ENCODE measurements at regions not wholly inside any gene's neighbourhood (a gene's known extent, or its start where the extent isn't known, plus 50 kb on each side); places are given as distances from the start of the nearest gene placed in this dataset.
"Not testable (repeated sequence)": the region's sequence is repeated elsewhere in the genome, so short reads cannot be mapped to it uniquely, and the experiment has no call there.

DNA sequence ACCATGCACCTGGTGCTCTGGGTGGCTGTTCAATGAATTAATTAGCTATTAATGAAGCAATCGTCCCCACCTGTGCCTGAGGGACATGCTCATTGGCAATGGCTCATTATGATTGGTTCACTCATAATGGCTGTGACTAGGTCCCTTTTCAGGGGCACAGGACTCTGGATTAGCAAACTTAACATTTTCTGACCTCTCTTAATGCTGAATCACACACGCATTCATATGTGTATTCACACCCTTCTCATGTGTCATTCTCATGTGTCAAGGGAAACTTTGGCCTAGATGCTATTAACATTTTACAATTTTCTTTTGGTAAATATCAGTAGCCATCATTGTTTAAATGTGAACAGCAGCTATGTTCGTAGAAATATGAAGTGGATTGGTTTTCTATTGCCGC lies 98.9 kb upstream of the PMAIP1 start:
- no peak for DNase-seq (ENCODE audit: low spot score)

DNA sequence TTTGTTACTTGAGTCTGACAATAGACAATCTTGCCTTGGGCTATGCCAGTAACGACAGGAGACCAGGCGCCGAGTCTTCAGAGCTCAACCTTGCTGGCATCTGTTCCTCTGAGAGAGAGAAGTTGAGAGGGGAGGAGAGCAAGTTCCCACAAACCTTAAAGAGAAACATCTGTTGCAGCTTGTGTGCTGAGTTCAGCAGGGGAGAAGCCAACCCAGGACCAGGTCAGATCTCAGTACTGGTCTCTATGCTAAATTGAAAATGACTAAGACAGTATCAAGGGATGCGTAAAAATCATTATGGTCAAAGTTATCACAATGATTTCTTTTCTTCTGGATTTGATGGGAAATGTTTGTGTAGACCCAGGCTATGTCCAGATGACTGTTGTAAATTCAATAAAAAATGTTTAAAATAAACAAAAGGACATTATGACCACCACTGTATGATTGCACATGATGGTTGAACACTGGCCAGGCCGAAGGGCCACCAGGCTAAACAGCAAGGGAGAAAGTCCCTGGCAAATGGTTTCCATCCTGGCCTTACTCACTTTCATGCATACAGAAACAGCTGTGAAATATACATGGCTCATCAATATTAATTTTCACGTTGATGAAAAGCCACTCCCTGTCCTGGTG lies 100.3 kb upstream of the PMAIP1 start:
- no peak for DNase-seq (ENCODE audit: low spot score)

DNA sequence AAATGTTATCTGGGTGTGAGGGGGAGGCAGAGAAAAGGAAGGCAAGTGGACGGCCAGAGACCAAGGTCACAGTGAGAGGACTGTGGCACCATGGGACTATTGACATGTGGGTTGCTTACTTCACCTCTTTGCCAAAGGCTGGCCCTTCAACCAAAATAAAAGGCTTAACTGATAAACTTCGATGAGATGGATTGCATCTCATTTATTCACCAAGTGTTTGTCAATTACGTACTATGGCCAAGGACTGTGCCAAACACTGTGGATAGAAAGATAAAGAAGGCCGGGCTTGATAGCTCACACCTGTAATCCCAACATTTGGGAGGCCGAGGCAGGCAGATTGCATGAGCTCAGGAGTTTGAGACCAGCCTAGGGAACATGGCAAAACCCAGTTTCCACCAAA lies 98.7 kb upstream of the CCBE1 start:
- no peak for DNase-seq (ENCODE audit: low spot score)

DNA sequence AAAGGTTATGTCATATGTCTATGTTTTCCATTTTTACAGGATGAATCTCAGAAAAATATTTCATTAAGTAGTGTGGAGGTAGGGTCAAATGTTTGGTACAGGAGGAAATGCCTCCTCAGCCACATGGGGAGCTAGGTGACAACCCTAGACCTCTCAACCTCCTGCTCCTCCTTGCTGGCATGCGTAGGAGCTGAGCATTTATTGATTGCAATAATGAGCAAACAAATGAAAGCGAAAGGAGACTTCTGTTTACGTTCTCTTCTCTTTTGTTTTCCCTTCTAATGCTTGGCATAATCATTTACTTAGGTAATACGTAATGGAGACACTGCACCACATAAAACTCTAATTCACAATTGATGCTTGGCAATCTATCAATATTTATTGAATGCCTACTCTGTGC lies 95.1 kb upstream of the CCBE1 start:
- DNase-seq (ENCODE audit: low spot score) = no peak

DNA sequence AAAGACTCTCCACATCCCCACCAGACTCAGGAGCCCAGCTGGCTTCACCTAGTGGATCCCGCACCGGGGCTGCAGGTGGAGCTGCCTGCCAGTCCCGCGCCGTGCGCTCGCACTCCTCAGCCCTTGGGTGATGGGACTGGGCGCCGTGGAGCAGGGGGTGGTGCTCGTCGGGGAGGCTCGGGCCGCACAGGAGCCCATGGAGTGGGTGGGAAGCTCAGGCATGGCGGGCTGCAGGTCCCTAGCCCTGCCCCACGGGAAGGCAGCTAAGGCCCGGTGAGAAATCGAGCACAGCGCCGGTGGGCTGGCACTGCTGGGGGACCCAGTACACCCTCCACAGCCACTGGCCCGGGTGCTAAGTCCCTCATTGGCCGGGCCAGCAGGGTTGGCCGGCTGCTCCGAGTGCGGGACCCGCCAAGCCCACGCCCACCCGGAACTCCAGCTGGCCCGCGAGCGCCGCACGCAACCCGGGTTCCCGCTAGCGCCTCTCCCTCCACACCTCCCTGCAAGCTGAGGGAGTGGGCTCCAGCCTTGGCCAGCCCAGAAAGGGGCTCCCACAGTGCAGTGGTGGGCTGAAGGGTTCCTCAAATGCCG lies 93.2 kb upstream of the CCBE1 start:
- not testable (repeated sequence) for DNase-seq (ENCODE audit: low spot score)

DNA sequence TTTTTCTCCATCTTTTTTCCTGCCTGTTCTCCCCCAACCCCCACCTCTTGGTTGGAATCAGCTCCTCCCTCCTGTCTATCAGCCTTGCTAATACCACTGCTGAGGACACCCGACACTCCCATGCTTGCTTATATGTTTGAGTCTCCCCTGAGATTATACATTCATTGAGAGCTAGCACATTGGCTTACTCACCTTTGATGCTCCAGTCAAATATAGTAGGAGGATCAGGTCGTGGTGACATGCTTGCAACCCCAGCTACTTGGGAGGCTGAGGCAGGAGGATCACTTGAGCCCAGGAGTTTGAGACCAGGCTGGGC lies 91.5 kb upstream of the CCBE1 start:
- DNase-seq (ENCODE audit: low spot score) = no peak

DNA sequence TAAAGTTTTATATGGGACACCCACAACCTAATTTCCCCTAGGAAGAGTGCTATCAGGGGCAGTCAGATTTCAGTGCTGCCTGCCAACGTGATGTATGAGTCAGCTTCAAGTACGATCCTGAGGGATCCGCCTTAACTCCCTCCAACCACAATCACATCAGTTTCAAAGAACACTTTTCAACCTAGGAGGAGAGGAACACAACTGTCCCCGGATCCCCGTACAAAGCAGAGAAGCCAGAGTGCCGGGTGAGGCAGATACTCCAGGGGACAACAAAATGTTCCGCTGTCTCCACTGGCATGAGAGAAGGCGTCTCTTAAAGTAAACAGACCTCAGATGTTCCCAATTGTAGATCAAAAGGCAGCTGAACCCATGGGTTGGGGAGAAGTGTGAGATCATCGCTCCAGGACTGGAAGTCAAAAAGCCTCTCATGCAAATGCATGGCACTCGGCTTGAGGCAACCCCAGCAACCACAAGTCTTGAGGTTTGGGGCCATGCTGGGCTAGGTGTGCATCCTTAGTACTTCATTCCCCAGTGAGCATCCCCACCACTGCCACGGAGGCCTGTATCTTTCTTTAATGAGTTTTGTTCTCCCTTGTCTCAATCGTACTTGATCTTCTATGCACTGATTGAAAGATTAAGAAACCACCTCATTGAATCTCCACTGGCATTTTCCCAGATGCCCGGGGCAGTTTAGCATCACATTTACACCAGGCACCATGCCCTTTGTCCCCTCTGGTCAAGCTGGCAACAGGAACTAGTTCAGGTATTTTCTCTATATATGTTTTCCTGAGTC lies 91.0 kb upstream of the CCBE1 start:
- DNase-seq (ENCODE audit: low spot score) = no peak

DNA sequence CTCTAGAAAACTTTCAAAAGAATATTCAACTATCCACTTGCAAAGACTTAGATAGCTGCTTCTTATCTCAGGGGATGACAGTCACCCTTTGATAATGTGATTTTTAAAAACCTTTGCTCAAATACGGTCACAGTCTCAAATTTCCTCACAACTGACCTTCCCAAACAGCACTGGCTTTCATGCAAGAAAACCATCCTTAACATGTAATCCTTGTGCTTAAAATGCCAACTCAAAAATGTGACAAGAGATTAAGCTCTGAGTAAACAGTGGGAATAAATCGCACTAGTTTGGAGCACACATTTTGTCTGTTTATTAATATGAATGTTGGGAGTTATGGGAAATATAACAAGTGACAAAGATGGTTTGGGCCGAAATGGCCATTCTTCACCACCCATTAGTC lies 87.5 kb upstream of the CCBE1 start:
- no peak for DNase-seq (ENCODE audit: low spot score)

DNA sequence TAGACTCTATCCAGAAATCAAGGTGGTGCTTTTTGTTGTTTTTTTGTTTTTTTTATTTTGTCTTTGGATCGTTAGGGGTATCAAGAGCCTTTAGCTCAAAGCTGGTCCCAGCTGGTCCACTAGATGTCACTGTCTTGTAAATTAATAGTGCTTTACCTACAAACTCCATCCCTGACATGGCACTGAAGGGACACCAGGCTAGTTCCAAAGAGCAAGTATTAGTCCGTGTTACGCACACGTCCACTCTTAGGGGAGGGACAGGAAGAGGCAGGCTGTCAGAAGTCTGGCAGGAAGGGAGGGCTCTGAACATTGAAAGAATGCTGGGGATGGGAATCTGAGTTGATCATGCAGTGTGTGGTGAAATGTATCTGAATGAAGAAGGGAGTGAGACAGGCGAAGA lies 85.9 kb upstream of the CCBE1 start:
- peak; percentile 15 for DNase-seq (ENCODE audit: low spot score)

DNA sequence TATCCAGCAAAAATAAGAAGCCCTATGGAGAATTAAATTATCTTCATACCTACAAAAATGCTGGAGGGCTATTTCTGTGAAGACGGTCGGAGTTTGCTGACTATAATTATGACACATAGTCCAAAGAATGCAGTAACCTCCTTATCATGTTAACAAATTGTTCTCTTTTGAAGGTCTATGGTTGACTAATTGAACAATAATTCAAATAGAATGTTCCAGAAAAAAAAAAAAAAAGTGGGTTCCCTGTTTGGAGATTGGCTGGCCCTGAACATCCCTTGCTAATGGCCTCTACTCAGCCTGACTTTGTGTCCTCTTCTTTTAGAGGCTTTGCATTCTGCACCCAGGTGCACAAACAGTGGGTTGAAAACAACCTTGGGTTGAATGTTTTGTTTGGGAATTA lies 82.8 kb upstream of the CCBE1 start:
- DNase-seq (ENCODE audit: low spot score) = no peak

DNA sequence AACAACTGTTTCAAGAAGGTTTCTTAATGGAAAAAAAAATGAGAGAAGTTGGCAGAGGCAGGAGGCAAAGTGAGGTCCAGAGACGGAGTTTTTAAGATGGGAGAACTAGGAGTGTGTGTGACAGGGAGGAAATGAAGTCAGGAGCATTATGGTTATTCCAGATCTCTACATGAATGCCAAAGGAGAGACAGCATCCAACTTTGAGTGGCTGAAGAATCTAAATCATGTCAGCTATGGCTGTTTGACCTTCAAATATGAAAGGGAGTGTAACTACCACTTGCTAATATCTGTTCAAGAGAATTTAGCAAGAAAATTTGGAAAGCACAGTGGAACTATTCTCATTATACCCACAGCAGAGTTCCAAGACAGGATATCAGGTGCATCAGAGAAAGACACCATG lies 81.2 kb upstream of the CCBE1 start:
- DNase-seq (ENCODE audit: low spot score) = no peak

DNA sequence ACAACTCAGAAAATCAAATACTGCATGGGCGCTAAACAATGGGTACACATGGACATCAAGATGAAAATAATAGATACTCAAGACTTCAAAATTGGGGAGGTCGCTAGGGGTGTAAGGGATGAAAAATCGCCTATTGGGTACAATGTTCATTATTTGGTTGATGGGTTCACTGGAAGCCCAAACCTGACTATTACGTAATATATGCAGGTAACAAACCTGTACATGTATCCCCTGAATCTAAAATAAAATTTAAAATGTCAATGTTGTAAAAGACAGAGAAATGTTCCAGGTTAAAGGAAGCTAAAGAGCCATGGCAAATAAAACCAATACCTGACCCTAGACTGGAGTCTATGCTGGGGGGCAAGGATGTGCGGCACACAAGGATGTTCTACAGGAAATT lies 80.4 kb upstream of the CCBE1 start:
- DNase-seq (ENCODE audit: low spot score) = no peak

DNA sequence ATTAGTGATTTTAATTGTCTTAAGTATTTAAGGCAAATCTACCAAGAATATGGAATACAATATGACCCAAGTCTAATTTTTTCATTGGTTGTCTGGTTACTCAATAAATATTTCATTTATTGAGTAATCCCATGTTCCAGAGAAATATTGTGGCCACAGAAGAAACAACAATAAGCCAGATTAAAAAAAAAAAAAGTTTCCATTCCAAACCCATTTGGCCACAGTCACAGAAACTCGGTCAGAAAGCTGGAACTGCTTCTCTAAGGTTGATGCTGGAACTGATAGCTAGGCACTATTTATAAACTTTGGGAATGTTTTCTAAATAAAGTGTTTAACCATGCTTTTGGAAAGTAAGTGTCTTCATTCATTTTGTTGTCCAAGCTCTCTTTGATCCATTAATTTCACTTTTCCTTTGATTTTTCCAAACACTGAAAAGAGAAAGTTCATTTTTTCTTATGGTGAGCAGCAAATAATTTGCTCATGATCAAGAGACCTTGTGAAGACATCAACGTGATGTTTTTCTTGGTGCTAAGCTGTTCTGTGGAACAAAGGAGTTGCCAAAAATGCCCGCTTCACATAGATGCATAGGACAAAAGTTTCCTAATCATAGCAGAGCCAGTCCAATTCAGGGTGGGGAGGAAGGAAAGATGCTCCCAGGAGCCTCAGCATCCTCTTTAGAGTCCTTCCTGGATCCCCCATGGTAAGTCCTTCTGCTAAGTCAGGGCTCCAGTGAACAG lies 72.1 kb upstream of the CCBE1 start:
- no peak for DNase-seq (ENCODE audit: low spot score)

DNA sequence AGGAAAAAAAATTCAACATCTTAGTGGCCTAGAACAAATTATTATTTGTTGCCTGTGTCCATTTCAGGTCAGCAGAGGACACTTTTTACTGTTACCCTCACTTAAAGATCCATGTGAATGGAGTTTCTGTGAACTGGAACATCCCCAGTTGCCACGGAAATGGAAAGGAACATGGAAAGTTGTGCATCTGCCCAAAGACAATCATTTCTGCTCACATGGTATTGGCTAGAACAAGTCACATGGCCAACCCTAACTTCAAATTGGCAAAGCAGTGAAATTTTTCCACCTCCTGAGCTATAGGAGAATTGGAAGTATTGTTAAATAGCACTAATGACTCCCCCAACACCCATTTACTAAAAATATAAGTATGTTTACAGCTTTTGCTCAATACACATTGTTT lies 71.2 kb upstream of the CCBE1 start:
- no peak for DNase-seq (ENCODE audit: low spot score)

DNA sequence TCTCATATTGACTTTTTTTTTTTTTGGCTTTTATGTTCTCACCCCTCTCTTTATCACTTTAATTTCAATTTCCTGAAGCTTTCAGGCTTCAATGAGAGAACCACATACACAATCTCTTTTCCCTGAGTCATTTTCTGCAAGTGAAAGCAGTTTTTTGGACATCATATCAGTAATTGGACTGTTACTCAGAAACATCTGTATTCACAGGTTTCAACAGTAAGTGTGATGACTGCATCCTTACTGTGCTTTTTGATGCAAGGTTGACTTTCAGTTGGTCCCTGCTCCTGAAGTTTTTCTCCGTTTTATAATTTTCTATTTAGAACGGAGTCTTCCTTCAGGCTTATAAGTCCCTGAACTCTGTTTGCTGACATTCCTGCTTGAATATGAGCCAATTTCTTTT lies 70.5 kb upstream of the CCBE1 start:
- DNase-seq (ENCODE audit: low spot score) = no peak

DNA sequence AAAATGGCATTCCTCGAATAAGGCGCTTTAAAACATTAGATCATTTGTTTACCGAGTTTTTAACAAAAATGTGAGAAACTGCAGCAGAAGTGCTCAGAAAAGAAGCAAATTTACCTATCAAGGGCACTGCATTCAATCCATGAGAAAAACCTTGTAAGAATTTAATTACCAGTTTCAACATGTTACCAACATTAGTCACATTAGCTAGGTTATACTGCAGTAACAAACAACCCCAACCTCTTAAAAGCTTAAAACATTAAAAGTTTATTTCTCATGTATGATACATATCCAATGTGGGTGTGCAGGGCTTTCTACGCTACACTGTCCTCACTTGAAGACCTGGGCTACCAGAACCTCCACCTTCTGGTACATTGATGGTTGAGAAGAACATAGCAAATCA lies 68.1 kb upstream of the CCBE1 start:
- DNase-seq (ENCODE audit: low spot score) = no peak

DNA sequence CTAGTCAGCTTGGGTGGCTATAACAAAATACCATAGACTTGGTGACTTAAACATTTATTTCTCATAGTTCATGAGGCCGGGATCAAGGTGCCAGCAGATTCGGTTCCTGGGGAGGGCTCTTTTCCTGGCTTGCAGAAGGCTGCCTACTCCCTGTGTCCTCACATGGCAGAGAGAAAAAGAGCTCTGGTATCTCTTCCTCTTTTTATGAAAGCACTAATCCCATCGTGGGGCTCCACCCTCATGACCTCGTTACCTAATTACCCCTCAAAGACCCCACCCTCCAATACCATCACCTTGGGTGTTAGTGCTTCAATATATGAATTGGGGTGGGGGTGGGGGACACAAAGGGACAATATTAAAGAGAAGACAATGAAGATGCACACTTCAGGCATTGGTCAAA lies 67.1 kb upstream of the CCBE1 start:
- DNase-seq (ENCODE audit: low spot score) = no peak

DNA sequence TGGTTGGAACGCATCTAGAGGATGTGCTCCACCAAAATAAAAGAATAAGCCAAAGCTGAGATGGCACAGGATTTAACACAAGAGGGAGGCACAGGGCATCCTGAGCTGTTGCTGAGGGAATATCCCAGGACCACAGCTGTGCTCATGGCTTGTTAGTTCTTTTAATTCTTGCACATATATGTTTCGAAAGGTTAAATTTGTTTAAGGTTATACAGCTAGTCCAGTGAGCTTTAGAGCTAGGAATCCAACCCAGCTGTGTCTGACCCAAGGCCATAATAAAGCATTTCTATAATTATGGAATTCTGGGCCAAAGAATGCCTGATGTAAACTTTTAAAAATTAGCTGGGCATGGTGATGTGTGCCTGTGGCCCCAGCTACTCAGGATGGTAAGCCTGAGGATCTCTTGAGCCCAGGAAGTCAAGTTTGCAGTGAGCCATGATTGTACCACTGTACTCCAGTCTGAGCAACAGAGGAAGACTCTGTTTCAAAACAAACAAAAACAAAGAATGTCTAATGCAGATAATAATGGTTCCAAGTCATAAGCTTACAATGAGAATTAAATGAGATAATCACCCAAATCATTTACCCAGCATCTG lies 66.4 kb upstream of the CCBE1 start:
- no peak for DNase-seq (ENCODE audit: low spot score)

DNA sequence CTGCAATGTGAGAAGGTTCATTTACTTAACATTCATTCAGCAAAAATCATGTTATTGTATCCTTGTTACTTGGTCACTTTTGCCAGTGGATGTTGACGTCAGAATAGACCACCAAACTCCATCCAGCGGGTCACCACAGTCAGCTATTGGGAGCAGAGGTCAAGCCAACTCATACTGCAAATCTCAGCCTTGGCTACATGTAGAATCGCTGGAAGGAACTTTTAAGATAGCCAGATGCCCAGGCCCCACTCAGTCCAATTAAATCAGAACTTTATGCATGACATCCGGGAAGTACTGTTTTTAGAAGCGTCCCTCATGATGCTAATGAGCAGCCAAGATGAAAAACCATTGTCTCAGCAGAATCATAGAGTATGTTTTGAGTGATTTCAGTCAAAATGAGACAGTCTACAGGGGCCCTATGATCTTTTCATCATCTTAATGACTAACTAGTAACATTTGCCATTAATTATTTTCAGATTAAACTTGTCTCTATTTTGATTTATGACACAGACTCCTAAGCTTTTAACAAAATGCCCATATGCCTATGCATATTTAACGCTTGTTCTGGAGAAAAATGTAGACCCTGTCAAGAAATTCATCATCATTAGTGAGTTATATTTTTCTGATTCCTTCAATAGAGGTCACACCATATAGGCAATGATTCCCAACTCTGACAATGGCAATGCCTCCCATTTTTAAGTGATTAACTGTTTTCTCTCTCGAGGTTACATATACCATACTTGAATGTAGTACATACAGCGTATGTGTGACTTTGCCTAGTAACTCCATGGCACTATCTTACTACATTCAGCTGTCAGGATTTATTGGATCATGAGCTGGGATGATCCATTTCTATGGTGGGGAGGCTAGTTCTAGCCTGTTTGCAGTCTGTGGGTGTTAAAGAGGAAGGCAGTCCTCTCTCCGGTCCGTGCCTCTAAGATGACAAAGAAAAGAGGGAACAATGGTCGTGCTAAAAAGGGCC lies 63.7 kb upstream of the CCBE1 start:
- DNase-seq (ENCODE audit: low spot score) = no peak

DNA sequence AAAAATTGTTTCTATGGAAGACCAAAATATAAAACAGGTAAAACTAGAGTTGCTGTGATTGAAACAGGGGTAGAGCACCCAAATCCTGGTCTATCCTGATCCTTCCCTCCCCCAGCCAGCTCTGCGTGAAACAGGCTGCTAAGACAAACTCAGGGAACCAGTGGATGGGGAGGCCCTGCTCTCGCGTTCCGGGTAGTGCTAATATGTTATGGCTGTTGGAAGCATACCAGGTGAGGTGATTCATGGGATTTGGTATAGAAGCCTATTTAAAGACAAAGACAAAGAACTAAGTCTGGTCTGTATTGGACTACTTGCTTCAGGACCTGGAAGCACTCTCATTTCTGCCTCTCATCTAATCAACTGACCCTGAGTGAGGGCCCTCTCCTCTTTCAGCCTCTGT lies 63.0 kb upstream of the CCBE1 start:
- no peak for DNase-seq (ENCODE audit: low spot score)

DNA sequence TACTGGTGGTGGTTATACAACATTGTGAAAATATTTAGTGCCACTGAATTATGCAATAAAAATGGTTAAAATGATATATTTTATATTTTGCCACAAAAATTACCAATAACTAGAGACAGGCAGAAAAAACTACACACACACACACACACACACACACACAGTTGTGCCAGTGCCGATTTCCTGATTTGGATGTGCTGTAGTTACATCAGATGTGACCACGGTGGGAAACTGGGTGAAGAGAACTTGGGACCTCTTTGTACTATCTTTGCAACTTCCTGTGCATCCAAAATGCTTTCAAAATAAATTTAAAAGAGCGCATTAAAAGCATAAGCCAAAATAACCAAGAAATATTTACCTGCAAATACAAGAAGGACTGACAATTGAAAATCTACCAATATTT lies 61.6 kb upstream of the CCBE1 start:
- DNase-seq (ENCODE audit: low spot score) = no peak

DNA sequence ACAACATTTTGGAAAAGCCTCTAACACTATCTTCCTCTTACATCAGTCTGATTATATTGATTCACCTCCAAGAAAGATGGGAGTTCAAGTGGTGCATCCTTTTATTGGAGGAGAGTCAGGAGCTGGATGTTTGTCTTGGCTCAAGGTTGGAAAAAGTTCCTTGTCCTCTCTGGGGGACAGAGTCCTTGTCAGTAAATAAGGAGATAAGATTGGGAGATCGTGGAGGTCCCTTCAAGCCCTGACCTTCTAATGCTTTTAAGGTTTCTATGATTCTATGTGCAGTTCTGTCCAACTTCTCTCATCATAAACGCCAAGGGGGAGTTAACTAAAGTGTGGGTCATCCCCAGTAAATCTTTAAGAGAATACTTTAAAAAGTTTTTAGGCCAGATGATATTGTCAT lies 60.9 kb upstream of the CCBE1 start:
- no peak for DNase-seq (ENCODE audit: low spot score)
